ENCODE measurements at regions not wholly inside any gene's neighbourhood (a gene's known extent, or its start where the extent isn't known, plus 50 kb on each side); places are given as distances from the start of the nearest gene placed in this dataset.

DNA sequence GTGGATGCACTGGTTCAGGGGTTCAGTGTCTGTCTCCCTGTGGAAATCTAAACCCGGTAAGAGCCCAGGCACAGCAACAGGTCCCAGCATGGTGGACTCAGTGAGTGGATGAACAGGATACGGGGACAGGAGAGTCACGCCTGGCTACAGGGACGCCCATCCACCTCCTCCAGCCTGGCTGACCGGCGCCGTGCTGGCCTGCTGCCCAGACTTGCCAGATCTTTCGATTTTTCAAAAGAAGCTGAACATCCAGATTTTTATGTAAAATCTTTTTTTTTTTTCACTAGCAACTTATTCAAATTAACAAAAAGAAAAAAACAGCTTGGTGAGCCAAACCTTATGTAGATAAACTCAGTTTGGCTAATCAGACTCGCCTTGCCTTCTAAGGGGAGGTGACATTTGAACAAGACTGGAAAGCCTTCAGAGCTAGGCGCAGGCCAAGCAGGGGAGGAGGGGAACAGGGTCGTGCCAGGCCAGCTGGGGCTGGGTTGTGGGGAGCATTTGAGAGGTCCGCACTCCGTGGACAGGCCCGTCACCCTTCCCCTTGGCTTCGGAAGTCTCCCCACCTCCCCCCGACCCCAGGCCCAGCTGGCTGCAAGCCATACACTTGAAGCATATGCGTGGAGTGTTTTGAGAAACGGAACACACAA is 87.8 kb upstream of the NCOR2 start:
- intact Hi-C loops (cut with DNase I): loop anchor here (1.0 kb wide), 1 partner anchor 34 kb away; no protein-coding TSS in a partner anchor
- peak overlapping the region; percentile 31 to 54 for H3K4me3 ChIP-seq
- peaks cover 6 to 36% of the 10 kb centered on the region in 2 donors for H3K4me1 ChIP-seq

GRCh38 chr12:124654666-124655047 is 87.2 kb upstream of the NCOR2 start:
- Histone ChIP-seq H3K27me3 (no peaks in the 10 kb centered on the region), H3K27ac (peak overlapping the region; percentile 45 to 73), H3K36me3 (no peaks in the 10 kb centered on the region), H3K4me1 (peaks cover 6 to 36% of the 10 kb centered on the region in 2 donors), H3K9me3 (no peaks in the 10 kb centered on the region), H3K4me3 (peak overlapping the region; percentile 31 to 54)
- intact Hi-C loops (cut with DNase I): loop anchor here (1.0 kb wide), 1 partner anchor 33 kb away; no protein-coding TSS in a partner anchor
- no peak for DNase-seq (ENCODE audit: low spot score in 2 of 2)
- TF ChIP-seq, protein P1, sequence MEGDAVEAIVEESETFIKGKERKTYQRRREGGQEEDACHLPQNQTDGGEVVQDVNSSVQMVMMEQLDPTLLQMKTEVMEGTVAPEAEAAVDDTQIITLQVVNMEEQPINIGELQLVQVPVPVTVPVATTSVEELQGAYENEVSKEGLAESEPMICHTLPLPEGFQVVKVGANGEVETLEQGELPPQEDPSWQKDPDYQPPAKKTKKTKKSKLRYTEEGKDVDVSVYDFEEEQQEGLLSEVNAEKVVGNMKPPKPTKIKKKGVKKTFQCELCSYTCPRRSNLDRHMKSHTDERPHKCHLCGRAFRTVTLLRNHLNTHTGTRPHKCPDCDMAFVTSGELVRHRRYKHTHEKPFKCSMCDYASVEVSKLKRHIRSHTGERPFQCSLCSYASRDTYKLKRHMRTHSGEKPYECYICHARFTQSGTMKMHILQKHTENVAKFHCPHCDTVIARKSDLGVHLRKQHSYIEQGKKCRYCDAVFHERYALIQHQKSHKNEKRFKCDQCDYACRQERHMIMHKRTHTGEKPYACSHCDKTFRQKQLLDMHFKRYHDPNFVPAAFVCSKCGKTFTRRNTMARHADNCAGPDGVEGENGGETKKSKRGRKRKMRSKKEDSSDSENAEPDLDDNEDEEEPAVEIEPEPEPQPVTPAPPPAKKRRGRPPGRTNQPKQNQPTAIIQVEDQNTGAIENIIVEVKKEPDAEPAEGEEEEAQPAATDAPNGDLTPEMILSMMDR (IDR thresholded peaks at IDR 0.05): no peak

More for the DNA sequence above, 87.8 kb upstream of the NCOR2 start:
- H3K27me3 ChIP-seq: no peaks in the 10 kb centered on the region
- DNase-seq (ENCODE audit: low spot score in 2 of 2): peak in 1 of 2 donors; percentile 81
- H3K27ac ChIP-seq: peak overlapping the region; percentile 45 to 73
- H3K36me3 ChIP-seq: no peaks in the 10 kb centered on the region
- TF ChIP-seq, protein P1 (IDR thresholded peaks at IDR 0.05): no peak
- no peaks in the 10 kb centered on the region for H3K9me3 ChIP-seq

DNA sequence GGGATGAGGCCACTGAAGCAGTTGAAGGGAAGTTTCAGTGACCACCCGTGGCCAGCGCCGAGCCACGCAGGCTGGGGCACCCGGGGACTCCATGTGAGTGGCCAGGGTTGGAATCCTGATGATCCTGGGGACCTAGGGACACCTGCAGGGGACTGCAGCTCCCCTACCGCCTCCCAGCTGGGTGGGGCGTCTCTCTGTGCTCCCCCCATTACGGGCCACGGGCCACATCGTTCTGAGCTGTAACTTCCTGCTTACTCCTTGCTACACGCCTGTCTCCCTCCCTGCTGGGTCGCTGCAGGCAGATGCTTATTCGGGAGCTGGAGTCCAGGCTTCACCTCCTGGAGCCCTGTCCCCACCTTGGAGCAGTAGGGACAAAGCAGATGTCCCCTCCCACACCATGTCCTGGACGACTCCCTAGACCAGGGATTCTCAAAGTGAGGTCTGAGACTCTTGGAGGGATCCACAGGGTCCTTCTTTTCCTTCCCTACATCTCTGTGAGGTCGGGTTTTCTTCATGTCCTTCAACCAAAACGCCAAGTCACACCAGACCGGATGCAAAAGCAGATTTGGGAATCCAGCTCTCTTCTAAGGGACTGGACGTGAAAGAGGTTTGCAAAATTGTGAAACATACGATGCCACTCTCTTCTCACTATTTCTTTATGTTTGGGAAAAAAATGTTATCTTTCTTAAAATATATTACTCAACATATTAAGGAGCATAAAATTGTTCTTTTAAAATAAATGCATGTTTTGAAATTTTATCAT is 85.9 kb upstream of the NCOR2 start:
- TF ChIP-seq, protein P1 (IDR thresholded peaks at IDR 0.05): no peak
- Histone ChIP-seq H3K4me1 (peaks cover 6 to 36% of the 10 kb centered on the region in 2 donors), H3K4me3 (no peak overlapping the region), H3K36me3 (no peaks in the 10 kb centered on the region), H3K9me3 (peaks cover 0 to 8% of the 10 kb centered on the region in 2 donors), H3K27ac (peak overlapping the region; percentile 35 to 77), H3K27me3 (no peaks in the 10 kb centered on the region)
- DNase-seq (ENCODE audit: low spot score in 2 of 2): no peak
- intact Hi-C loops (cut with DNase I): no loop called here

DNA sequence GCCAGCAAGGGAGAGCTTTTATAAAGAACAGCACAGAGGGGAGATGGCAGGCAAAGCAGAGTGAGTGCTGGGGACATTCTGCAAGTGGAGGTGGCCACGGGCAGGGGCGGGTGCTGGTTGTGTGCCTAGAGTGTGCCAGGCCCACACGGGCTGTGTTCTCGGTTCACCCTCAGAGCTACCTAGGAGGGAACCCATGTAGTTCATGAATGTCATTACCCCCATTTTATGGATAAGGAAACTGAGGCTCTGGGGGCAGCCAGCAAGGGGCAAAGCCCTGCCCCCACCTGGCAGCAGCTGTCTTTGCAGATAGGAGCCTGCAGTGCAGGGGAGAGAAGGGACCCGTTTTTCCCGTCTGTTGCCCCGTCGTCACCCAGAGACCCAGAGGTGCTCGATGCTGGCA is 85.2 kb upstream of the NCOR2 start:
- Histone ChIP-seq H3K27ac (peak overlapping the region; percentile 35 to 40), H3K27me3 (no peaks in the 10 kb centered on the region), H3K4me3 (no peak overlapping the region), H3K9me3 (peaks cover 0 to 8% of the 10 kb centered on the region in 2 donors), H3K4me1 (peaks cover 6 to 36% of the 10 kb centered on the region in 2 donors), H3K36me3 (no peaks in the 10 kb centered on the region)
- intact Hi-C loops (cut with DNase I): no loop called here
- TF ChIP-seq, protein P1 (IDR thresholded peaks at IDR 0.05): no peak
- no peak for DNase-seq (ENCODE audit: low spot score in 2 of 2)

DNA sequence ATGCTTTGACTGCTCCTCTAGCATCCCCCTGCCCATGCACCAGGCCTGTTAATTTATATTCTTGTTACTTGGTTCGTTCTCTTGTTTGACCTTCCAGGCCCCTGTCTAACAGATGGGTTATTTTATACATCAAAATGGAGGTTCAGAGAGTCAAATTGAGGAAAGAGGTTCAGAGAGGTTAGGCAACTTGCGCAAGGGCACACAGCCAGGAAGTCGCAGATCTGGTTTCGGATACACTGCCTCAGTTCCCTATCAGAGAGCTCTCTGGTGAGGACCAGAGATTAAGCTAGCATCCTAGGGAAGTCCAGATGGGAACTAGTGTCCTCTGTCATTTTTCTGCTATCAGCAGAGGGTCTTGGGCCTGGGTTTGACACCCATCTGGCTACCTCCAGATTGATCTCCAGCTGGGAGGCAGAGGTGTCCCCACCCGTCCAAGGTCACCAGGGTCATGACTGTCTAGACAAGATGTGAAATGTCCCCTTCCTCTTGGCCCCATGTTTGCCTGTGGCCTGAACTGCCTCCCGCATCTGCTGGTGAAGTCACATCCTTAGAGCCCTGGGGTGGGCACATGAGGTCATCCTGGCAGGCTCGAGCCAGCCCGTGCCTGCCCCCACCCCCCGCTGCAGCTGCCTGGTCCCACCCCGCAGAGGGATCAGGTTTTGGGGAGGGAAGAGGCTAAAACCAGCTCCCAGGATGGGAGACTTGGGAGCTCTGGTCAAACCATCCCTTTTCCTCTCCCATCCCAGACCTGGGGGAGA is 84.3 kb upstream of the NCOR2 start:
- peak overlapping the region; percentile 22 to 40 for H3K27ac ChIP-seq
- no peak overlapping the region for H3K4me3 ChIP-seq
- intact Hi-C loops (cut with DNase I): no loop called here
- H3K4me1 ChIP-seq: peaks cover 6 to 36% of the 10 kb centered on the region in 2 donors
- peaks cover 0 to 8% of the 10 kb centered on the region in 2 donors for H3K9me3 ChIP-seq
- DNase-seq (ENCODE audit: low spot score in 2 of 2): no peak
- no peaks in the 10 kb centered on the region for H3K36me3 ChIP-seq
- TF ChIP-seq, protein P1 (IDR thresholded peaks at IDR 0.05): no peak
- no peaks in the 10 kb centered on the region for H3K27me3 ChIP-seq
